ENCODE measurements at regions not wholly inside any gene's neighbourhood (a gene's known extent, or its start where the extent isn't known, plus 50 kb on each side); places are given as distances from the start of the nearest gene placed in this dataset.

GRCh38 chr2:144229296-144229695 lies 290.6 kb downstream of the ZEB2 start:
- Mint-ChIP-seq H3K27me3 (no peaks in the 10 kb centered on the region), H3K4me3 (ENCODE audit: low read depth) (no peak overlapping the region), H3K9me3 (ENCODE audit: low read depth) (no peaks in the 10 kb centered on the region), H3K27ac (no peak overlapping the region), H3K36me3 (ENCODE audit: insufficient read depth) (no peaks in the 10 kb centered on the region), H3K4me1 (ENCODE audit: low read depth) (no peaks in the 10 kb centered on the region)
- TF ChIP-seq CTCF (IDR thresholded peaks at IDR 0.05; ENCODE audit: unreplicated experiment) = no peak
- DNase-seq (ENCODE audit: low spot score, unreplicated experiment) = no peak

GRCh38 chr2:144227427-144228105 lies 292.4 kb downstream of the ZEB2 start:
- no peaks in the 10 kb centered on the region for H3K27me3 Mint-ChIP-seq
- no peak overlapping the region for H3K4me3 Mint-ChIP-seq (ENCODE audit: low read depth)
- peaks cover 2% of the 10 kb centered on the region for H3K4me1 Mint-ChIP-seq (ENCODE audit: low read depth)
- no peaks in the 10 kb centered on the region for H3K9me3 Mint-ChIP-seq (ENCODE audit: low read depth)
- no peak overlapping the region for H3K27ac Mint-ChIP-seq
- no peak for DNase-seq (ENCODE audit: low spot score, unreplicated experiment)
- TF ChIP-seq CTCF (IDR thresholded peaks at IDR 0.05; ENCODE audit: unreplicated experiment) = no peak
- no peaks in the 10 kb centered on the region for H3K36me3 Mint-ChIP-seq (ENCODE audit: insufficient read depth)

GRCh38 chr2:144225076-144225475 lies 294.8 kb downstream of the ZEB2 start:
- H3K27me3 Mint-ChIP-seq = peaks cover 2% of the 10 kb centered on the region
- H3K9me3 Mint-ChIP-seq (ENCODE audit: low read depth) = no peaks in the 10 kb centered on the region
- no peak for DNase-seq (ENCODE audit: low spot score, unreplicated experiment)
- H3K27ac Mint-ChIP-seq = no peak overlapping the region
- no peaks in the 10 kb centered on the region for H3K36me3 Mint-ChIP-seq (ENCODE audit: insufficient read depth)
- no peak for TF ChIP-seq CTCF (IDR thresholded peaks at IDR 0.05; ENCODE audit: unreplicated experiment)
- peaks cover 3% of the 10 kb centered on the region for H3K4me1 Mint-ChIP-seq (ENCODE audit: low read depth)
- no peak overlapping the region for H3K4me3 Mint-ChIP-seq (ENCODE audit: low read depth)

- H3K4me3 Mint-ChIP-seq (ENCODE audit: low read depth) = no peak overlapping the region
- H3K27me3 Mint-ChIP-seq = peaks cover 2% of the 10 kb centered on the region
- no peak overlapping the region for H3K27ac Mint-ChIP-seq
- H3K4me1 Mint-ChIP-seq (ENCODE audit: low read depth) = peaks cover 3% of the 10 kb centered on the region
- no peaks in the 10 kb centered on the region for H3K9me3 Mint-ChIP-seq (ENCODE audit: low read depth)
- no peak for DNase-seq (ENCODE audit: low spot score, unreplicated experiment)
- no peak for TF ChIP-seq CTCF (IDR thresholded peaks at IDR 0.05; ENCODE audit: unreplicated experiment)
- no peaks in the 10 kb centered on the region for H3K36me3 Mint-ChIP-seq (ENCODE audit: insufficient read depth)
Measured at GRCh38 chr2:144224472-144224871, 295.4 kb downstream of the ZEB2 start.

- DNase-seq (ENCODE audit: low spot score, unreplicated experiment) = no peak
- H3K36me3 Mint-ChIP-seq (ENCODE audit: insufficient read depth) = no peaks in the 10 kb centered on the region
- no peak overlapping the region for H3K4me3 Mint-ChIP-seq (ENCODE audit: low read depth)
- peaks cover 11% of the 10 kb centered on the region for H3K4me1 Mint-ChIP-seq (ENCODE audit: low read depth)
- H3K9me3 Mint-ChIP-seq (ENCODE audit: low read depth) = no peaks in the 10 kb centered on the region
- H3K27ac Mint-ChIP-seq = no peak overlapping the region
- no peak for TF ChIP-seq CTCF (IDR thresholded peaks at IDR 0.05; ENCODE audit: unreplicated experiment)
- H3K27me3 Mint-ChIP-seq = peaks cover 14% of the 10 kb centered on the region
Measured at GRCh38 chr2:144219979-144220378, 299.9 kb downstream of the ZEB2 start.

All from progenitor cell of endocrine pancreas (in vitro differentiated cells).